ENCODE measurements at regions not wholly inside any gene's neighbourhood (a gene's known extent, or its start where the extent isn't known, plus 50 kb on each side); places are given as distances from the start of the nearest gene placed in this dataset.

DNA sequence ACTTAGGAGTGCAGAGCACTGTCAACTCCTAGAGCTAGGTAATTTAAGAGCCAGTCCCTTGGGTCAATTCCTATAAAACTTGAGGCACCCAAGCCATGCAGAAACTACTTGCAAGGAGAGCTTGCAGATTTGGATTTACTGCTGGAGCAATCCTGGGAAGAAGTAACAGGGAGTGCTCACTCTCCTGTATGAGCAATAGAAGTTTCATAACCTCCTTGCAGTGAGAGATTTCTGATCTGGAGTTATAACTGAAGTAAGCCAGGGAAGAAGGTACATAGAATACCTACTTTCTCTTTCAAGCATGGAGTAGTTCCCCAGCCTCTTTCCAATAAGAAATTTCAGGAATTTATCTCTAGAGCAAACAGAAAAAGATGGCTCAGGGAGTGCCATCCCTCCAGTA lies 650.1 kb upstream of the USP15 start:
- H3K36me3 ChIP-seq (ENCODE audit: low read length), result no peaks in the 10 kb centered on the region
- no peak overlapping the region for H3K27ac ChIP-seq (ENCODE audit: low read depth, low read length)
- TF ChIP-seq, protein P1, sequence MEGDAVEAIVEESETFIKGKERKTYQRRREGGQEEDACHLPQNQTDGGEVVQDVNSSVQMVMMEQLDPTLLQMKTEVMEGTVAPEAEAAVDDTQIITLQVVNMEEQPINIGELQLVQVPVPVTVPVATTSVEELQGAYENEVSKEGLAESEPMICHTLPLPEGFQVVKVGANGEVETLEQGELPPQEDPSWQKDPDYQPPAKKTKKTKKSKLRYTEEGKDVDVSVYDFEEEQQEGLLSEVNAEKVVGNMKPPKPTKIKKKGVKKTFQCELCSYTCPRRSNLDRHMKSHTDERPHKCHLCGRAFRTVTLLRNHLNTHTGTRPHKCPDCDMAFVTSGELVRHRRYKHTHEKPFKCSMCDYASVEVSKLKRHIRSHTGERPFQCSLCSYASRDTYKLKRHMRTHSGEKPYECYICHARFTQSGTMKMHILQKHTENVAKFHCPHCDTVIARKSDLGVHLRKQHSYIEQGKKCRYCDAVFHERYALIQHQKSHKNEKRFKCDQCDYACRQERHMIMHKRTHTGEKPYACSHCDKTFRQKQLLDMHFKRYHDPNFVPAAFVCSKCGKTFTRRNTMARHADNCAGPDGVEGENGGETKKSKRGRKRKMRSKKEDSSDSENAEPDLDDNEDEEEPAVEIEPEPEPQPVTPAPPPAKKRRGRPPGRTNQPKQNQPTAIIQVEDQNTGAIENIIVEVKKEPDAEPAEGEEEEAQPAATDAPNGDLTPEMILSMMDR (IDR thresholded peaks at IDR 0.05; ENCODE audit: insufficient read depth, low read length, poor library complexity, severe bottlenecking), result no peak
- TF ChIP-seq EZH2phosphoT487 (conservative IDR thresholded peaks at IDR 0.05; ENCODE audit: low read length), result no peak
- H3K9ac ChIP-seq (ENCODE audit: low read length), result no peak overlapping the region
- H3F3A ChIP-seq (ENCODE audit: insufficient read depth), result no peaks in the 10 kb centered on the region
- no peaks in the 10 kb centered on the region for H4K20me1 ChIP-seq (ENCODE audit: low read depth, low read length)
- H3K9me2 ChIP-seq (replicated peaks; ENCODE audit: insufficient read depth, low read length), result no peaks in the 10 kb centered on the region
- H2AFZ ChIP-seq (ENCODE audit: low read depth, low read length, severe bottlenecking), result no peak overlapping the region
- H3K4me2 ChIP-seq (ENCODE audit: low read depth, low read length, poor library complexity, severe bottlenecking), result no peak overlapping the region
- no peak overlapping the region for H3K4me3 ChIP-seq (ENCODE audit: insufficient read depth, low read length, poor library complexity, severe bottlenecking)
- no peaks in the 10 kb centered on the region for H3K9me3 ChIP-seq (ENCODE audit: insufficient read depth, low read length)
- no peaks in the 10 kb centered on the region for H3K79me2 ChIP-seq (ENCODE audit: insufficient read depth, low read length)
- no peaks in the 10 kb centered on the region for H3K27me3 ChIP-seq (ENCODE audit: low read length)

DNA sequence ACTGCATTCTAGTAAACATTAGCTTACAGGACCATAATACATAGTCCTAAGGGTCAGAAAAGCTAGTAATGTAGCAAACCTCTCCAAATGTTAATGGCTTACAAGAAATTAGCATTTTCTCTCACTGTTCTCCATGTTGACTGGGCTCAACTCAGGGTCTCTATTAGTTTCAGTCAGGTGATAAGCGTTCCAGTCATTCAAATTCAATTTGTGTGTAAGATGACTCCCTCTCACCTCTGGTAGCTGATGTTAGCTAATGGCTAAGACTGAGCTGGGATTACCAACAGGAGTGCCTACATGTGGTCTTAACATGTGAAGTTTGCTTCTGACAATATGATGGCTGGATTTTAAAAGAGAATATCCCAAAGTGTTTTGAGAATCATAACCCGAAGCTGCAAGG lies 630.5 kb upstream of the USP15 start:
- no peak overlapping the region for H3K9ac ChIP-seq (ENCODE audit: low read length)
- no peaks in the 10 kb centered on the region for H3K9me3 ChIP-seq (ENCODE audit: insufficient read depth, low read length)
- no peak overlapping the region for H3K27ac ChIP-seq (ENCODE audit: low read depth, low read length)
- no peaks in the 10 kb centered on the region for H3K79me2 ChIP-seq (ENCODE audit: insufficient read depth, low read length)
- H3K4me3 ChIP-seq (ENCODE audit: insufficient read depth, low read length, poor library complexity, severe bottlenecking), result no peak overlapping the region
- no peak overlapping the region for H2AFZ ChIP-seq (ENCODE audit: low read depth, low read length, severe bottlenecking)
- H4K20me1 ChIP-seq (ENCODE audit: low read depth, low read length), result no peaks in the 10 kb centered on the region
- H3K36me3 ChIP-seq (ENCODE audit: low read length), result no peaks in the 10 kb centered on the region
- no peaks in the 10 kb centered on the region for H3K9me2 ChIP-seq (replicated peaks; ENCODE audit: insufficient read depth, low read length)
- H3F3A ChIP-seq (ENCODE audit: insufficient read depth), result no peaks in the 10 kb centered on the region
- H3K4me2 ChIP-seq (ENCODE audit: low read depth, low read length, poor library complexity, severe bottlenecking), result no peak overlapping the region
- H3K27me3 ChIP-seq (ENCODE audit: low read length), result no peaks in the 10 kb centered on the region
- TF ChIP-seq, protein P1 (IDR thresholded peaks at IDR 0.05; ENCODE audit: insufficient read depth, low read length, poor library complexity, severe bottlenecking), result no peak
- TF ChIP-seq EZH2phosphoT487 (conservative IDR thresholded peaks at IDR 0.05; ENCODE audit: low read length), result no peak

DNA sequence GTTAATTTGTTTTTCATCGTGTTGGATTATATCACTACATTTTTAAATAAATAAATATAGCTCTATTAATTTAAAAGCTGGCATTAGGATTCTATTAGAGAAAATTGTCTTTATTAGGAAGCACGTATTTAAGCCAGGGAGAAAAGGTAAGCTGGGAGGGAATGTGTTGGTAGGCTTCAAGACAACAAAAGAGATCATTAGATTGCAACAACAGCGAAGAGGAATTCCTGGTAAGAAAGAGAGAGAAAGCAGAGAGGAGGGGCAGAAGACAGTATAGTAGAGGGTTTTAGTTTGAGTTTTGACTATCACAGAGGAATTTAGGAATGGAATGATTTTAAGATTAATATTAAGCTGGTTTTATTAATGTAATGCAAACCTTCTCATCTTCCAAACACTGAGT lies 613.6 kb upstream of the USP15 start:
- Histone ChIP-seq H3F3A (ENCODE audit: insufficient read depth) (no peaks in the 10 kb centered on the region), H3K9me3 (ENCODE audit: insufficient read depth, low read length) (no peaks in the 10 kb centered on the region), H3K36me3 (ENCODE audit: low read length) (no peaks in the 10 kb centered on the region), H2AFZ (ENCODE audit: low read depth, low read length, severe bottlenecking) (no peak overlapping the region), H3K9ac (ENCODE audit: low read length) (no peak overlapping the region), H3K27ac (ENCODE audit: low read depth, low read length) (no peak overlapping the region), H3K79me2 (ENCODE audit: insufficient read depth, low read length) (no peaks in the 10 kb centered on the region), H4K20me1 (ENCODE audit: low read depth, low read length) (no peaks in the 10 kb centered on the region), H3K4me3 (ENCODE audit: insufficient read depth, low read length, poor library complexity, severe bottlenecking) (no peak overlapping the region), H3K4me2 (ENCODE audit: low read depth, low read length, poor library complexity, severe bottlenecking) (no peak overlapping the region), H3K9me2 (replicated peaks; ENCODE audit: insufficient read depth, low read length) (no peaks in the 10 kb centered on the region; the same call in 1 of the 2 replicates), H3K27me3 (ENCODE audit: low read length) (no peaks in the 10 kb centered on the region)
- TF ChIP-seq, protein P1 (IDR thresholded peaks at IDR 0.05; ENCODE audit: insufficient read depth, low read length, poor library complexity, severe bottlenecking), result no peak
- TF ChIP-seq EZH2phosphoT487 (conservative IDR thresholded peaks at IDR 0.05; ENCODE audit: low read length), result no peak
